Central memory CD4-positive, alpha-beta T cell (primary cell): ENCODE measurements at regions not wholly inside any gene's neighbourhood (a gene's known extent, or its start where the extent isn't known, plus 50 kb on each side); places are given as distances from the start of the nearest gene placed in this dataset.
"Not testable (repeated sequence)": the region's sequence is repeated elsewhere in the genome, so short reads cannot be mapped to it uniquely, and the experiment has no call there.

ENCODE experiments used
- DNase-seq: peaks from one replicate; pipeline ENCODE4 v3.0.0; 2022

GRCh38 chr3:159237226-159237625 lies 435.4 kb downstream of the MFSD1 start:
- no peak for DNase-seq

DNA sequence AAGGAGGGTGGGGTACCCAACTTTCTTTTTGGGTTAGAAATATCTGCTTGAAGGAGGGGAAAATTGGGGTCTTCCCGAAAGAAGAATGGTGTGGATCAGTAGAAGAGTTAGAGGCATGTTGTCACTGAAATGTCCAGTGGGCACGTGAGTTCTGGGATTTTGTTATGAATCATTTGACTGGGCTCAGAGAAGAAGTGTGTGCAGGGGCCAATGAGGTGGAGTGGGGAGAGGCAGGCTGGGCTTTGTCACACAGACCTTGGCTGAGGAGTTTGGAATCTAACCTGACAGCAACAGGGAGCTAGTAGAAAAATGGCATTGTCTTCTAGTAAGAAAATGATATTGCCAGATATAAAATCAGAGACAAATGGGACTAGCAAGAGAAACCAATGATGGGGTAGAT lies 436.8 kb downstream of the MFSD1 start:
- DNase-seq = no peak

GRCh38 chr3:159239059-159239458 lies 437.2 kb downstream of the MFSD1 start:
- no peak for DNase-seq

DNA sequence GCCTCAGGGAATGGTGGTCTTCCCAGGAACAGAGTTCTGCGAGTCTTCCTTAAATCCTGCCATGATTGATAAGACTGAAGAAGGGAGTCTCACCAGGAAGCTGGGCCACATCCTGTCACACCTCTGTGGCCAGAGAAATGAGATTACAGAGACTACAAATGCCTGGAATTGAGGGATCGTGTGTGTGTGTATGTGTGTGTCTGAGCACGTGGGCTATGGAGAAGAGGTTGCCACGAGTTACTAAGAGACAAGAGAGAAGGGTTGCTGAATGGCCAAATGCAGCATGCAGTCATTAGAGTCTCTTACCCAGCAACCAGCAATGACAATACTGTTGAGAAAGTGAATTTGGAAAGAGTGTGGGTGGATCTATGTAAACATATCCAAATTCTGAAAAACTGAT lies 443.1 kb downstream of the MFSD1 start:
- no peak for DNase-seq

GRCh38 chr3:159245871-159246270 lies 444.0 kb downstream of the MFSD1 start:
- no peak for DNase-seq

- no peak for DNase-seq
Measured at GRCh38 chr3:159246385-159246784, 444.5 kb downstream of the MFSD1 start.

GRCh38 chr3:159249472-159250174 lies 447.8 kb downstream of the MFSD1 start:
- no peak for DNase-seq

DNA sequence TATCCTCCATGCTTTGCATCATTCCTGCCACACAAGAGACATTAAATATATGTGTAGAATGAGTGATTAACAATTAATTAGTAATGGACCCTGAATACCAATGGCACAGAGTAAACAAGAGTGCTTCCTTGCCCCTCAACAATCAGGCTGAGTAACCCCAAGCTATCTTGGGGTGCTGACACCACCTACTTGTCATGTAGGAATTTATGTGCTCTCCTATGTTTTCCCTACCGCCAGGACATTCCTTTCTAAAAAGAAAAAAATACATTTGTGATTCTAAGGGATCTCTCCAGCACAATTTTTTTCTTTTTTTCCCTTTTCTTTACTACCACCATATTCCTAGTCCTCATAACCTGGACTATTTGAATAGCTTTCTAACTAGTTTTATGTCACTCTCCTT lies 449.1 kb downstream of the MFSD1 start:
- DNase-seq = no peak

DNA sequence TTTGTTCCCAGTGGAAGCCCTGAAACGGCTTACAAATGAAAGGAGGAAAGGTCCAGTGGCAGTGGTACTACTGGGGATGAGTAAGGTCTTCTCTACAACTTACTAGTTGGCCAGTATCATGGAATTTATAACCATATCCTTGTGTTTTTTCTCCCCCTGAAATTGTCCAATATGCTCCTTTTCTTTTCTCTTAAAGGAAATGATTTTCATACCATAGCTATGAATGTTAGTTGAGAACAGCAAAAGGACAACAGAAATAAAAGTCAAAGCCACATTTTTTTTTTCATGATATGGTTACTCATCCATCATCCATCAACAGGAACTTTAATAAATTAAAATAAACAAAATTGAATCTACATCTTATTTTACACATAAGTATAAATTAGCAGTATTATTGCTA lies 450.4 kb downstream of the MFSD1 start:
- no peak for DNase-seq

- DNase-seq = no peak
Measured at GRCh38 chr3:159252772-159253384, 451.0 kb downstream of the MFSD1 start.

DNA sequence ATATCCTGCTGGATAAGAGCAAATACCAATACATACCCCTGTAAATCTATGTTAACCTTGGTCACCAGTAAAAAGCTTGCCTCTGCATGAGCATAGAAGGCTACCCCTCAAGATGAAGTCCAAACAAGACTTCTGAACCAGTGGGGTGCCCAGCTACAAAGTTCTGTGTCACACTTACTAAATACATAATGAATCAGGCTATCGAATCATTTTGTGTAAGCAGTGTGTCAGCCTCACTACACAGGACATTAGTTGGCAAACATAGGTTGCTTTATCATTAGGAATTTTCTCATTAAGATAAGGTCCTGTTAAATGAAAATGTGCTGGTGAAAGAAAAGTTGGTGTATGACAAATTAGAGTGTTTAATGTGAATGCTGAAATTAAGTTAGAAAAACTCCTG lies 452.0 kb downstream of the MFSD1 start:
- DNase-seq = no peak

GRCh38 chr3:159257954-159258353 lies 456.1 kb downstream of the MFSD1 start:
- DNase-seq = no peak

GRCh38 chr3:159258934-159259333 lies 457.1 kb downstream of the MFSD1 start:
- no peak for DNase-seq

DNA sequence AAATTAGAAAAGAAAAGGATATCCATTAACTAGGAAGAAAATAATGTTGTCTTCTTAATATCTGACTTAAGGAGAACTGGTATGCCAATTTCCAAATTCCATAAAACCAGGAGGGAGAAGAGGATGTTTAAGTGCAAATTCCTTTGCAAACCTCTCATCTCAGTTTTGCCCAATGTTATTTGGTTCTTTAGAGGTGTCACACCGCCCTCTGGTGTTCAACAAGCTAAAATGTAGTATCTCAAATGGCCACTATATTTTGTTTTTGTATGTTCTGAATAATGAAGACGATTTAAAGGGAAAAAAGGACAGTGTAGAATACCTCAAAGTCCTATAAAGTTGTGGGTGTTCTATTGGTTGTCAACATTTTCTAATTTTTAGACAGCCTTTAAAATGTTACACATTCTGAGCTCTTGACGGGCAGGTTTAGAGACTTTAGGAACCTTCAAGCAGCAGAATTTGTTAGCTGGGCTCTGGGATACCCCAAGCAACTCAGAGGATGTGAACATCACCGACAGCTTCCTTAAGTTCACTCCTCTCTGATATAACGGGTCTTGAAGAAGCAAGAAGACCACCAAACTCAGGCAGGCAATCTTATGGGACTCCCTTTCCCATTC lies 458.3 kb downstream of the MFSD1 start:
- DNase-seq = peak; percentile 8

DNA sequence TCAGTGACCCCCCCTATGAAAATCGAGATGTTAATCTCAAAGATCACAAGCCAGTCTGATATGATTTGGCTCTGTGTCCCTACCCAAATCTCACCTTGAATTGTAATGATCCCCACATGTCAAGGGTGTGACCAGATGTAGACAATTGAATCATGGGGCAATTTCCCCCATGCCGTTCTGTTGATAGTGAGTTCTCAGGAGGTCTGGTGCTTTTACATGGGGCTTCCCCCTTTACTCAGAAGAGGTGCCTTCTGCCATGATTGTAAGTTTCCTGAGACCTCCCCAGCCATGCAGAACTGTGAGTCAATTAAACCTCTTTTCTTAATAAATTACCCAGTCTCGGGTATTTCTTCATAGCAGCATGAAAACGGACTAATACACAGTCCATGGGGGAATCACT lies 459.5 kb downstream of the MFSD1 start:
- not testable (repeated sequence) for DNase-seq

DNA sequence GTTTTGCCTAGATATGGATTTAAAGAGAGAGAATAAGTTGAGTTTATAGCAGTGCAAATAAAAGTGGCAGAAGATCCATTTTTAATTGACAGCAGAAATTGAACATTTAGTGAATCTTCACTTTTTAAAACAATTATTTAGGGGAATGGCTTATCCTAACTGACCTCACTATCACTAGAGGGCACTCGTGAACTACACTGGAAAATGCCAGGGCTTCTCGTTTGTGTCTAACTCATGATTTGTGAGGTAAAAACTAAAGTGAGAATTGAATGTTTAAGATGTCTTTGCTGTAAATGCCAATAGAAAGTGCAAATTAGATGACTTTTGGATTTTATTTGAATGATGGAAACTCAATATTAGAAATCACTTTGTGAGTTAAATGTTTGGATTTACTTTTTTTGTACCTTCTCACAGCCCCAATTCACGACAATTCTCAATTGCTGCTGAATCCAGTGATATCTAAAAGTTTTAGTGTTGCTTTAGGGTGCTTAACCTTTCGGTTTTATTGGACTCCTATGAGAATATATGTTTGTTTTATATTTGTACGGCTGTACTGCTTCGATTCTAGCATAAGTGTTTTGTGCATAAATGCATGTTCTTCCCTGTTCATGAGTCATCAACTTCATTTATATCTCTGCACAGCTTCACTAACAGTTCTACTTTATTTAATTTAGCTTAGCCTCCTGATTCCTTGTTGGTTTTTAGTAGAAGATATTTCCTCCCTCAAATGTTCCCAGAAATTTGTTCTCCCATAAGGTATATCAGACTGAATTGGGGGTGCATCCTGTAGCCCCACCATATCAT lies 462.1 kb downstream of the MFSD1 start:
- no peak for DNase-seq

GRCh38 chr3:159265705-159266104 lies 463.9 kb downstream of the MFSD1 start:
- DNase-seq = no peak

- no peak for DNase-seq
Measured at GRCh38 chr3:159266779-159267178, 464.9 kb downstream of the MFSD1 start.

- DNase-seq = no peak
Measured at GRCh38 chr3:159271799-159272512, 470.1 kb downstream of the MFSD1 start.

GRCh38 chr3:159273070-159273469 lies 471.2 kb downstream of the MFSD1 start:
- no peak for DNase-seq

GRCh38 chr3:159273608-159274007 lies 471.8 kb downstream of the MFSD1 start:
- no peak for DNase-seq

- no peak for DNase-seq
Measured at GRCh38 chr3:159275741-159276140, 473.9 kb downstream of the MFSD1 start.

GRCh38 chr3:159277814-159278213 lies 476.0 kb downstream of the MFSD1 start:
- DNase-seq = no peak
